LNCAP (cell line): ENCODE measurements at regions not wholly inside any gene's neighbourhood (a gene's known extent, or its start where the extent isn't known, plus 50 kb on each side); places are given as distances from the start of the nearest gene placed in this dataset.

Experiments used
- TF ChIP-seq, protein P1 (sequence below): fragments of 450-650 bp; IDR thresholded peaks from 2 replicates; pipeline ENCODE4 v1.5.1; 2017; ENCODE audit warnings: mild to moderate bottlenecking

DNA sequence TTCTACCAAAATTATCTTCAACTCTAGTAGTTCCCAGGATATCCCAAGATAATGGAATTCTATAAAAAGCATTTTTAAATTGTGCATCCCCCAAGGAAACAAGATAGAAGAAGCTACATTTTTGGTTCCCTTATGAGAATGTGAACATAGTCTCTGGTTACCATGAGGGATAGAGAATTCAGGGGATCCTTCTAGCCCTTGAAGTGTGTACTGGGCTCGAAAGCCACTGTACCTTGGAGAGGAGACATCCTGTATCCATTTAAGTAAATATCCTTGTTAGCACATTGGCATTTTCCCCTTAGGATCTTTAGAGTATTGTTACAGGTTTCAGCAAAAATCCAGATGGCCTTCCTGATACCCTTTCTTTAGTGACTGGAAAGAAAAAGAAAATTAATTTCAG, 228.5 kb downstream of the RTP5 start:
- TF ChIP-seq, protein P1, sequence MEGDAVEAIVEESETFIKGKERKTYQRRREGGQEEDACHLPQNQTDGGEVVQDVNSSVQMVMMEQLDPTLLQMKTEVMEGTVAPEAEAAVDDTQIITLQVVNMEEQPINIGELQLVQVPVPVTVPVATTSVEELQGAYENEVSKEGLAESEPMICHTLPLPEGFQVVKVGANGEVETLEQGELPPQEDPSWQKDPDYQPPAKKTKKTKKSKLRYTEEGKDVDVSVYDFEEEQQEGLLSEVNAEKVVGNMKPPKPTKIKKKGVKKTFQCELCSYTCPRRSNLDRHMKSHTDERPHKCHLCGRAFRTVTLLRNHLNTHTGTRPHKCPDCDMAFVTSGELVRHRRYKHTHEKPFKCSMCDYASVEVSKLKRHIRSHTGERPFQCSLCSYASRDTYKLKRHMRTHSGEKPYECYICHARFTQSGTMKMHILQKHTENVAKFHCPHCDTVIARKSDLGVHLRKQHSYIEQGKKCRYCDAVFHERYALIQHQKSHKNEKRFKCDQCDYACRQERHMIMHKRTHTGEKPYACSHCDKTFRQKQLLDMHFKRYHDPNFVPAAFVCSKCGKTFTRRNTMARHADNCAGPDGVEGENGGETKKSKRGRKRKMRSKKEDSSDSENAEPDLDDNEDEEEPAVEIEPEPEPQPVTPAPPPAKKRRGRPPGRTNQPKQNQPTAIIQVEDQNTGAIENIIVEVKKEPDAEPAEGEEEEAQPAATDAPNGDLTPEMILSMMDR: no peak

DNA sequence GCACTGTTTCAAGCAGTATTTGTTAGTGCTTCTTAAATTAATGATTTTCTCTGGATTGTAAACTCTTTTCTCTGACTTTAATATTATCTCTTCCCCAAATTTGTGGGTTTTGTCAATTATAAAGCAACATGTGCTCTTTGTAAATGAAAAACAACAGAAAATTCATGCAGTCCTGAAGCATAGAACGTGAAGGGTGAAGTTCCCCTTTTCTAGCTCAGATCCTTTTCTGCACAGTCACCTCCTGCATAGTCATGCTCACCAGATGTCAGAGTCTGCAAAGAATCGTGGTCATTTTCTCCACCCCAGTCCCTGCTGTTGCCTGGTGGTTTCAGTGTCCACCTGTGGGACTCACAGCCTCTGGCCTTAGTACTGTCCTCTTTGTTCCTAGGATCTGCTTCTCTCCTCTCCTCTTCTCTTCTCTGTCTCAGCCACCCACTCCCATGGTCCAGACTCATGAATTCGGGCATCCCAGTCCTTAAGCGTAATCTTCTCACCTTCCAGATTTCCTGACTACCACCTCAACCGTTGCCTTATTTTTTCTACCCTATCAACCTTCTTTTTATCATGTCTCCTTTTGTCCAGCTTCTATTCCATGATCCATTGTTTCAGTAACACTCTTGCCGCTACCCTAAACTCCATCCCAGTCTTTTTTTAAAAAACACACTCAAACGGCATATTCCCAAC, 229.1 kb downstream of the RTP5 start:
- TF ChIP-seq, protein P1: no peak

DNA sequence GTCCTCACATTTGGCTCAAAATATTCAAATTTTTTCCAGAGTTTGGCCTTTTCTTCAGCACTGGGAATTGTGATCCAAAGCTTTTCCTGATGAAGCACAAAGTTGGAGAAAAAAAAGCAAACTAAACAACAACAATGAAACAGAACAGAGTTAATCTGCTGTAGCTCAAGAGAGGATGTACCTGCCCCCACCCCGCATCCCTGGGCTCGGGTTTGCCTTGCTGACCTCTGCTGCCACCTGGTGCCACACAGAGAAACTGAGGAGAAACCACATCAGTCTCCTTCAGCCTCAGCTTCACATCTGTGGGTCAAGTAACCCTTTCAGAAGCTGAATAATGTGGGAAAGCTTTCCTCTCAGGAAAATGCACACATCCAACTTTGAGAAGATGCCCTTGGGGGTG, 290.4 kb downstream of the RTP5 start:
- TF ChIP-seq, protein P1: peak; percentile 25; the same call in 1 of the 2 replicates
